Thyroid gland (tissue), 4 donors: ENCODE measurements at regions not wholly inside any gene's neighbourhood (a gene's known extent, or its start where the extent isn't known, plus 50 kb on each side); places are given as distances from the start of the nearest gene placed in this dataset.

Source experiments
- DNase-seq, 2 donors: peaks; one replicate each; pipeline ENCODE4 v3.0.0-alpha.2; 2019
- H3K27ac ChIP-seq, 3 donors: fragments of 200-600 bp; sonication (generic); 1 replicate in 2 of 3; 2 replicates in 1 of 3; pipeline ENCODE4 v1.5.1; 2016 to 2019; ENCODE audit warnings: mild to moderate bottlenecking in 1 of 3, moderate library complexity in 1 of 3
- H3K27me3 ChIP-seq: fragments of 200-600 bp; sonication (generic); one replicate; pipeline ENCODE4 v1.5.1; 2019
- H3K36me3 ChIP-seq, 2 donors: fragments of 200-600 bp; sonication (generic); one replicate each; pipeline ENCODE4 v1.5.1; 2016 to 2019
- H3K4me1 ChIP-seq, 2 donors: fragments of 200-600 bp; sonication (generic); one replicate each; pipeline ENCODE4 v1.5.1; 2017 to 2019
- H3K4me3 ChIP-seq, 3 donors: fragments of 200-600 bp; sonication (generic); replicated peaks in 1 of 3; 1 replicate in 2 of 3; 2 replicates in 1 of 3; pipeline ENCODE4 v1.5.1; 2016; ENCODE audit warnings: mild to moderate bottlenecking in 1 of 3
- H3K9me3 ChIP-seq: fragments of 200-600 bp; sonication (generic); one replicate; pipeline ENCODE4 v1.5.1; 2017
- POLR2A ChIP-seq, 2 donors: fragments of 450-650 bp; IDR thresholded peaks; one replicate each; pipeline ENCODE4 v1.6.1; 2017; ENCODE audit warnings: antibody characterized with exemption in 2 of 2, mild to moderate bottlenecking in 2 of 2, moderate library complexity in 1 of 2
- WGBS, 2 donors: methylation state at CpG; one replicate each; pipeline ENCODE4 v1.1.5; 2017; 5-methylcytosine and 5-hydroxymethylcytosine counted together
- intact Hi-C: fragments of 100-400 bp; cut with DNase I; formaldehyde crosslinking; loops from one replicate; pipeline ENCODE4 v1.15.1; 2023
- TF ChIP-seq, protein P1 (sequence below), 6 experiments: fragments of 200-600 bp in 3 of 6; fragments of 450-650 bp in 3 of 6; sonication (generic) in 3 of 6; IDR thresholded peaks; one replicate each; pipeline ENCODE4 v1.5.1; 2016 to 2019; ENCODE audit warnings: antibody characterized with exemption in 6 of 6, mild to moderate bottlenecking in 2 of 6, inconsistent platforms in 1 of 6, moderate library complexity in 1 of 6

DNA sequence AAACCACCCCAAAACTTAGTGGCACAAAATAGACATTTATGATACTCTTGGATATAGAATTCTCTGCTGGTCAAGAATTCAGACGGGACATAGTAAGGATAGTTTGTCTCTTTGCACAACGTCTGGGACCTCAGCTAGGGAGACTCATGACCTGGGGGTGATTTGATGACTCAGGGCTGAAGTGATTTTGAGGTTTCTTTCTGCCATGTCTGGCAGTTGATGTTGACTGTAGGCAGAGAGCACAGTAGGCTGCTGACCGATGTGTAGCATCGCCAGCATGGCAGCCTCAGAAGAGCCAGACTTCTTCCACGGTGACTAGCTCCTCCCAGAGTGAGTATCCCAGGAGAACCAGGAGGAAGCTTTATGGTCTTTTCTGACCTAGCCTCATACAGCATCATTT, 88.9 kb upstream of the FRMD6 start:
- DNase-seq = no peak
- no peak overlapping the region for H3K27ac ChIP-seq
- TF ChIP-seq, protein P1, sequence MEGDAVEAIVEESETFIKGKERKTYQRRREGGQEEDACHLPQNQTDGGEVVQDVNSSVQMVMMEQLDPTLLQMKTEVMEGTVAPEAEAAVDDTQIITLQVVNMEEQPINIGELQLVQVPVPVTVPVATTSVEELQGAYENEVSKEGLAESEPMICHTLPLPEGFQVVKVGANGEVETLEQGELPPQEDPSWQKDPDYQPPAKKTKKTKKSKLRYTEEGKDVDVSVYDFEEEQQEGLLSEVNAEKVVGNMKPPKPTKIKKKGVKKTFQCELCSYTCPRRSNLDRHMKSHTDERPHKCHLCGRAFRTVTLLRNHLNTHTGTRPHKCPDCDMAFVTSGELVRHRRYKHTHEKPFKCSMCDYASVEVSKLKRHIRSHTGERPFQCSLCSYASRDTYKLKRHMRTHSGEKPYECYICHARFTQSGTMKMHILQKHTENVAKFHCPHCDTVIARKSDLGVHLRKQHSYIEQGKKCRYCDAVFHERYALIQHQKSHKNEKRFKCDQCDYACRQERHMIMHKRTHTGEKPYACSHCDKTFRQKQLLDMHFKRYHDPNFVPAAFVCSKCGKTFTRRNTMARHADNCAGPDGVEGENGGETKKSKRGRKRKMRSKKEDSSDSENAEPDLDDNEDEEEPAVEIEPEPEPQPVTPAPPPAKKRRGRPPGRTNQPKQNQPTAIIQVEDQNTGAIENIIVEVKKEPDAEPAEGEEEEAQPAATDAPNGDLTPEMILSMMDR (IDR thresholded peaks at IDR 0.05) = no peak
- TF ChIP-seq POLR2A (IDR thresholded peaks at IDR 0.05) = no peak
- intact Hi-C loops = no loop called here
- H3K36me3 ChIP-seq = no peaks in the 10 kb centered on the region
- H3K4me1 ChIP-seq = peaks cover 13 to 14% of the 10 kb centered on the region in 2 donors
- H3K27me3 ChIP-seq = no peaks in the 10 kb centered on the region
- H3K4me3 ChIP-seq = no peak overlapping the region
- WGBS, 2 donors = 91 to 98% methylated on average over 5 of the region's 5 CpGs
- H3K9me3 ChIP-seq = no peaks in the 10 kb centered on the region

DNA sequence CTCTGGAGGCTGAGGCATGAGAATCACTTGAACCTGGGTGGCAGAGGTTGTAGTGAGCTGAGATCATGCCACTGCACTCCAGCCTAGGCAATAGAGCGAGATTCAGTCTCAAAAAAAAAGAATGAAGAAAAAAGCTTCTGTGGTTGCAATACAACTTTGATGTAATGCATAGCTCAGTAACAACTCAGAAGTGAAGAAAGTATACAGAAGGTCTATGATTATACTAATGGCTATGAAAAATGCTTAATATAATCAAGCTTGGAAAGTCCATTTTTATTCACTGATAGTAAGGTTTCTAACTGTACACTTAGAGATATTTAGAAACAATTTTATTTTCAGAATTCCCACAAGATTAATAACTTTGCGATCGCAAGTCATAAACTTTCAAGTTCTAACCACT, 88.2 kb upstream of the FRMD6 start:
- no peak for DNase-seq
- Histone ChIP-seq H3K4me1 (peaks cover 13 to 14% of the 10 kb centered on the region in 2 donors), H3K9me3 (no peaks in the 10 kb centered on the region), H3K27ac (peak overlapping the region in 1 of 3 donors; percentile 32), H3K36me3 (no peaks in the 10 kb centered on the region), H3K4me3 (no peak overlapping the region), H3K27me3 (no peaks in the 10 kb centered on the region)
- TF ChIP-seq, protein P1 (IDR thresholded peaks at IDR 0.05) = no peak
- no peak for TF ChIP-seq POLR2A (IDR thresholded peaks at IDR 0.05)
- intact Hi-C loops = no loop called here
- WGBS, 2 donors = 92 to 99% methylated on average over 3 of the region's 3 CpGs

DNA sequence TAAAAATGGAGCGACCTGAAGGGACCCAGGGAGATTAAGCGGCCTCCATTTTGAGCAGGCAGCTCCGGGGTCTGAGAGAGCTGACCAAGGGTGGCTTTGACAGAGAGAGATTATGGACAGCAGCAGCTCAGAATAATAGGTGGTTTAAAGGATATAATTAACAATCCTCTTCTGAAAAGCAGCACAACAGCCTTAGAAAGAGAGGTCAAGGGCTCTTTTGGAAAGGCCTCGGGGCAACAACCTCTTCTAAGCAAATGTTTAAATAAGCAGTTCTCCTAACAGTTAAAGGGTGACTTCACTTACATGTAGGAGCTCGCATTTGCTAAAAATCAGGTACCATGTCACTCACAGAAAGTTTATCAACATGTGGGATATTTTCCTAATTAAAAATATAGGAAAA, 87.2 kb upstream of the FRMD6 start:
- WGBS, 2 donors = 38 to 41% methylated on average over 5 of the region's 5 CpGs
- H3K36me3 ChIP-seq = no peaks in the 10 kb centered on the region
- intact Hi-C loops = no loop called here
- no peak overlapping the region for H3K4me3 ChIP-seq
- peak; percentile 14 to 31 for DNase-seq
- H3K27ac ChIP-seq = peak overlapping the region; percentile 15 to 55 (median 32)
- H3K9me3 ChIP-seq = no peaks in the 10 kb centered on the region
- H3K27me3 ChIP-seq = no peaks in the 10 kb centered on the region
- H3K4me1 ChIP-seq = peaks cover 13 to 14% of the 10 kb centered on the region in 2 donors
- no peak for TF ChIP-seq POLR2A (IDR thresholded peaks at IDR 0.05)
- TF ChIP-seq, protein P1 (IDR thresholded peaks at IDR 0.05) = no peak

DNA sequence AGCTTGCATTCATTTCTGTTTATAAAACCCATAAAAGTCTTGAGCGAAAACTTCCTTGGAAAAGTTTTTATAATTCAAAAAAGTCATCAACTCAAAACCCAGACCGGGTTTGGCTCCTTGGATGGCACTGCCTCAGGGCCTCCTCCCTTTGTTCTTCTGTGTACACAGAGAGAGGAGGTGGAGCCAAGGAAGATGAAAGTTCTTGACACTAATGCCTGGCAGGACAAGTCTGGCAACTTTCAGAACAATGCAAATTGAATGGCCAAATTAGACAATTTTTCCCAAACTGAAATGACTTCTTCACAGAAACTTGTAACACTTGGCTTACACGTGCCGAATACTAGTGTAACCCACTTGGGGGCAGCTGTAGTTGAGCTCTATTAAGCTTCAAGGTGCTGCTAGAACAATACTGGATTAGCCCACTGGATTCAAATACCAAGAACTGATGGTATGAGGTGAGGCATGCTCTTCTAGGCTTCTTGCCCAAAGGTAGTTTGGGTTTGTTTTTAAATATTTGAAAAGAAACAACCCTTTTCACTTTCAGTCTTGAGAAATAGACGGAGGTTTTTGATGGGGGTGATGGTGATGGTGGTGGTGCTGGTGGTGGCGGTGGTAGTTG, 86.6 kb upstream of the FRMD6 start:
- H3K4me1 ChIP-seq = peaks cover 13 to 14% of the 10 kb centered on the region in 2 donors
- H3K27me3 ChIP-seq = no peaks in the 10 kb centered on the region
- no peak for TF ChIP-seq POLR2A (IDR thresholded peaks at IDR 0.05)
- TF ChIP-seq, protein P1 (IDR thresholded peaks at IDR 0.05) = no peak
- DNase-seq = peak; percentile 45 to 49
- intact Hi-C loops = no loop called here
- peak overlapping the region; percentile 15 to 55 (median 32) for H3K27ac ChIP-seq
- WGBS, 2 donors = 26 to 32% methylated on average over 6 of the region's 6 CpGs
- H3K4me3 ChIP-seq = no peak overlapping the region
- no peaks in the 10 kb centered on the region for H3K9me3 ChIP-seq
- H3K36me3 ChIP-seq = no peaks in the 10 kb centered on the region

DNA sequence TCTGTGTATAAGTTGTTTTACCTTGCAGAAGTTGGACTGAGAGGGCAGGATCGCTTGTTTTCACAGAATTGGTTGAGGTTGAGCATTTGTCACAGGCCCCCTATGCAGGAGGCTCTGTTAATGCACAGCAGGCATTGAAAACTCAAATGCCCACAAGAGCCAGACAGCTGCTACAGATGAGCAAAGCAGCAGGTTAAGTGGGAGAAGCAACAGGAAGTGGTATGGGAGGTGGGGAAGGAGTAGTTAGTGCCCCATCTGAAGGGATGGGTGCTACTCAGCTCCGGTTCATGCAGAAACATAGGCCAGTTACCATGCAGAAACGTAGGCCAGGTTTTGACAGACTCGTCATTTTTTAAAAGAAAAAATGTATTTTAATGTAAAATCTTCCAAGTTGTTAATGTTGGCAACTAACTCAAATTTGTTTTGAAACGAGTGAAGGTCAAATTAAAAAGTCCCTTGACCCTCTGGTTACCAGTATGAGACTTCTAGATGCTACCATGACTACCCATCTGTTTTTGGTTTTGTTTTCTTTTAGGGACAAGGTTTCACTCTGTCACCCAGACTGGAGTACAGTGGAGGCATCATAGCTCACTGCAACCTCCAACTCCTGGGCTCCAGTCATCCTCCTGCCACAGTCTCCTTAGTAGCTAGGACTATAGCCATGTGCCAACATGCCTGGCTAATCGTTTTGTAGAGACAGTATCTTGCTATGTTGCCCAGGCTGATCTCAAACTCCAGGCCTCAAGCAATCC, 84.7 kb upstream of the FRMD6 start:
- H3K36me3 ChIP-seq = no peaks in the 10 kb centered on the region
- no peaks in the 10 kb centered on the region for H3K27me3 ChIP-seq
- peaks cover 13 to 14% of the 10 kb centered on the region in 2 donors for H3K4me1 ChIP-seq
- H3K4me3 ChIP-seq = no peak overlapping the region
- no peak for DNase-seq
- H3K27ac ChIP-seq = no peak overlapping the region
- intact Hi-C loops = no loop called here
- H3K9me3 ChIP-seq = no peaks in the 10 kb centered on the region
- 71 to 76% methylated on average over 6 of the region's 6 CpGs for WGBS, 2 donors
- no peak for TF ChIP-seq POLR2A (IDR thresholded peaks at IDR 0.05)
- TF ChIP-seq, protein P1 (IDR thresholded peaks at IDR 0.05) = no peak
